HUES6 (cell line): ENCODE measurements at regions not wholly inside any gene's neighbourhood (a gene's known extent, or its start where the extent isn't known, plus 50 kb on each side); places are given as distances from the start of the nearest gene placed in this dataset.

Experiments
- H3K27ac ChIP-seq: 2 replicates; pipeline ENCODE4 v1.7.0; 2013; ENCODE audit warnings: low read depth, mild to moderate bottlenecking, low read length, inconsistent platforms
- H3K27me3 ChIP-seq: 2 replicates; pipeline ENCODE4 v1.6.1; 2013; ENCODE audit warnings: low read length; ENCODE audit not compliant: control insufficient read depth, insufficient read depth
- H3K36me3 ChIP-seq: 2 replicates; pipeline ENCODE4 v1.6.1; 2013; ENCODE audit warnings: low read length; ENCODE audit not compliant: control insufficient read depth, insufficient read depth
- H3K4me1 ChIP-seq: 2 replicates; pipeline ENCODE4 v1.6.1; 2013; ENCODE audit warnings: low read length; ENCODE audit not compliant: control insufficient read depth, insufficient read depth
- H3K4me3 ChIP-seq: 2 replicates; pipeline ENCODE4 v1.5.1; 2013; ENCODE audit warnings: low read depth, low read length
- H3K9ac ChIP-seq: one replicate; pipeline ENCODE4 v1.6.1; 2013; ENCODE audit warnings: mild to moderate bottlenecking, low read length
- H3K9me3 ChIP-seq: 2 replicates; pipeline ENCODE4 v1.6.1; 2013; ENCODE audit warnings: low read depth, low read length; ENCODE audit not compliant: control insufficient read depth, insufficient read depth

GRCh38 chr5:174235221-174236011 lies 189.9 kb downstream of the NSG2 start:
- Histone ChIP-seq H3K9me3 (peaks cover 5% of the 10 kb centered on the region; the same call in 1 of the 2 replicates), H3K4me3 (no peak overlapping the region), H3K9ac (no peak overlapping the region), H3K27me3 (no peaks in the 10 kb centered on the region), H3K27ac (no peak overlapping the region), H3K36me3 (no peaks in the 10 kb centered on the region), H3K4me1 (no peaks in the 10 kb centered on the region)

- Histone ChIP-seq H3K27ac (no peak overlapping the region), H3K27me3 (no peaks in the 10 kb centered on the region), H3K36me3 (no peaks in the 10 kb centered on the region), H3K4me1 (no peaks in the 10 kb centered on the region), H3K9me3 (peaks cover 5% of the 10 kb centered on the region; the same call in 1 of the 2 replicates), H3K4me3 (no peak overlapping the region), H3K9ac (no peak overlapping the region)
Observed at GRCh38 chr5:174236070-174236469, 190.6 kb downstream of the NSG2 start.

- Histone ChIP-seq H3K4me3 (no peak overlapping the region), H3K36me3 (no peaks in the 10 kb centered on the region), H3K27ac (no peak overlapping the region), H3K9me3 (peaks cover 9% of the 10 kb centered on the region; the same call in 1 of the 2 replicates), H3K4me1 (no peaks in the 10 kb centered on the region), H3K9ac (no peak overlapping the region), H3K27me3 (no peaks in the 10 kb centered on the region)
Observed at GRCh38 chr5:174239718-174240117, 194.2 kb downstream of the NSG2 start.

- Histone ChIP-seq H3K9me3 (peaks cover 9% of the 10 kb centered on the region; the same call in 1 of the 2 replicates), H3K4me3 (no peak overlapping the region), H3K4me1 (no peaks in the 10 kb centered on the region), H3K36me3 (no peaks in the 10 kb centered on the region), H3K27me3 (no peaks in the 10 kb centered on the region), H3K9ac (no peak overlapping the region), H3K27ac (no peak overlapping the region)
Observed at GRCh38 chr5:174242573-174242972, 197.1 kb downstream of the NSG2 start.

GRCh38 chr5:174243904-174244303 lies 198.4 kb downstream of the NSG2 start:
- Histone ChIP-seq H3K4me3 (no peak overlapping the region), H3K4me1 (no peaks in the 10 kb centered on the region)

GRCh38 chr5:174245516-174246075 lies 200.1 kb downstream of the NSG2 start:
- H3K9ac ChIP-seq = no peak overlapping the region
- 0 out of 2 replicates have a peak, but pooled peaks cover 4% of the 10 kb centered on the region for H3K9me3 ChIP-seq
- no peak overlapping the region for H3K4me3 ChIP-seq
- H3K27me3 ChIP-seq = no peaks in the 10 kb centered on the region
- no peaks in the 10 kb centered on the region for H3K4me1 ChIP-seq
- H3K36me3 ChIP-seq = no peaks in the 10 kb centered on the region
- H3K27ac ChIP-seq = no peak overlapping the region

More at GRCh38 chr5:174243904-174244303, 198.4 kb downstream of the NSG2 start:
- Histone ChIP-seq H3K36me3 (no peaks in the 10 kb centered on the region), H3K9ac (no peak overlapping the region), H3K9me3 (peaks cover 9% of the 10 kb centered on the region; the same call in 1 of the 2 replicates), H3K27me3 (no peaks in the 10 kb centered on the region), H3K27ac (no peak overlapping the region)

GRCh38 chr5:174246743-174247142 lies 201.2 kb downstream of the NSG2 start:
- Histone ChIP-seq H3K9me3 (0 out of 2 replicates have a peak, but pooled peaks cover 4% of the 10 kb centered on the region), H3K9ac (no peak overlapping the region), H3K27ac (no peak overlapping the region), H3K4me1 (no peaks in the 10 kb centered on the region), H3K4me3 (no peak overlapping the region), H3K27me3 (no peaks in the 10 kb centered on the region), H3K36me3 (no peaks in the 10 kb centered on the region)

GRCh38 chr5:174247301-174247700 lies 201.8 kb downstream of the NSG2 start:
- Histone ChIP-seq H3K27me3 (no peaks in the 10 kb centered on the region), H3K27ac (no peak overlapping the region), H3K9ac (no peak overlapping the region), H3K36me3 (no peaks in the 10 kb centered on the region), H3K4me3 (no peak overlapping the region), H3K4me1 (no peaks in the 10 kb centered on the region), H3K9me3 (0 out of 2 replicates have a peak, but pooled peaks cover 4% of the 10 kb centered on the region)

GRCh38 chr5:174251305-174252000 lies 205.9 kb downstream of the NSG2 start:
- Histone ChIP-seq H3K27ac (no peak overlapping the region), H3K9me3 (no peaks in the 10 kb centered on the region), H3K4me3 (no peak overlapping the region), H3K4me1 (no peaks in the 10 kb centered on the region), H3K27me3 (no peaks in the 10 kb centered on the region), H3K9ac (no peak overlapping the region), H3K36me3 (no peaks in the 10 kb centered on the region)

GRCh38 chr5:174252121-174252520 lies 206.6 kb downstream of the NSG2 start:
- Histone ChIP-seq H3K36me3 (no peaks in the 10 kb centered on the region), H3K27ac (no peak overlapping the region), H3K9ac (no peak overlapping the region), H3K4me1 (no peaks in the 10 kb centered on the region), H3K4me3 (no peak overlapping the region), H3K27me3 (no peaks in the 10 kb centered on the region), H3K9me3 (no peaks in the 10 kb centered on the region)
